Progenitor cell of endocrine pancreas (in vitro differentiated cells): ENCODE measurements at regions not wholly inside any gene's neighbourhood (a gene's known extent, or its start where the extent isn't known, plus 50 kb on each side); places are given as distances from the start of the nearest gene placed in this dataset.
A peak's percentile ranks its signal among the peaks of the same experiment; 100 is the strongest.

Experiments
- DNase-seq: peaks from one replicate; pipeline ENCODE4 v3.0.0; 2021; ENCODE audit warnings: low spot score; ENCODE audit not compliant: unreplicated experiment
- H3K27ac Mint-ChIP-seq: 2 replicates; pipeline ENCODE4 v1.8.0; 2021; ENCODE audit warnings: mild to moderate bottlenecking, moderate library complexity, mixed read lengths
- H3K27me3 Mint-ChIP-seq: 2 replicates; pipeline ENCODE4 v1.8.0; 2021; ENCODE audit warnings: mixed read lengths
- H3K36me3 Mint-ChIP-seq: 2 replicates; pipeline ENCODE4 v1.8.0; 2022; ENCODE audit warnings: mixed read lengths; ENCODE audit not compliant: insufficient read depth
- H3K4me1 Mint-ChIP-seq: 2 replicates; pipeline ENCODE4 v1.8.0; 2021; ENCODE audit warnings: low read depth, mixed read lengths
- H3K4me3 Mint-ChIP-seq: 2 replicates; pipeline ENCODE4 v1.8.0; 2021; ENCODE audit warnings: low read depth, mild to moderate bottlenecking, moderate library complexity, mixed read lengths
- H3K9me3 Mint-ChIP-seq: 2 replicates; pipeline ENCODE4 v1.8.0; 2021; ENCODE audit warnings: low read depth, mixed read lengths
- CTCF ChIP-seq: fragments of 200-600 bp; sonication (generic); IDR thresholded peaks from one replicate; pipeline ENCODE4 v1.5.0; 2021; ENCODE audit warnings: antibody characterized with exemption, mild to moderate bottlenecking; ENCODE audit not compliant: unreplicated experiment

- H3K9me3 Mint-ChIP-seq, result peaks cover 7% of the 10 kb centered on the region
- DNase-seq, result no peak
- no peak for TF ChIP-seq CTCF
- no peaks in the 10 kb centered on the region for H3K36me3 Mint-ChIP-seq
- no peaks in the 10 kb centered on the region for H3K27me3 Mint-ChIP-seq
- H3K4me1 Mint-ChIP-seq, result no peaks in the 10 kb centered on the region
- H3K27ac Mint-ChIP-seq, result no peak overlapping the region
- H3K4me3 Mint-ChIP-seq, result no peak overlapping the region
Measured at GRCh38 chr3:19070325-19070724, 78.0 kb upstream of the KCNH8 start.

DNA sequence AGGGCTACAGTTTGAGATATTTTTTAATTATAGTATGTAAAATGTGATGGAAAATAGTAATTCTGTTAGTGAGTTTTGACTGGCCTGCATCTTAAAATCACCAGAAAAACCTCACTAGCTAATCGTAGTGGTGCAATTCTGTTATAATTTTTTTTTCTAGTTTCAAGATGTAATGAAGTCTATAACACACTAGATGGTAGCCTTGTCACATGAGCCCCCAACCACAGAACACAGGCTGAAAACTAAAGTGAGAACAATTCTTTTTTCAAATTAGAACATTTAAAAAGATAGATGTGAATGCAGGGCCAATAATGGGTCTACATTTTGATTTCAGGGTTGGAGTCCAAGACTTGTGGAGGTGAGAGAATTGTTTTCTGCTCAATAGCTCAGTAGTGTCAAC is 83.3 kb upstream of the KCNH8 start:
- H3K9me3 Mint-ChIP-seq, result peaks cover 7% of the 10 kb centered on the region
- no peaks in the 10 kb centered on the region for H3K36me3 Mint-ChIP-seq
- H3K4me1 Mint-ChIP-seq, result no peaks in the 10 kb centered on the region
- DNase-seq, result no peak
- no peaks in the 10 kb centered on the region for H3K27me3 Mint-ChIP-seq
- H3K4me3 Mint-ChIP-seq, result no peak overlapping the region
- H3K27ac Mint-ChIP-seq, result no peak overlapping the region
- peak; percentile 72 for TF ChIP-seq CTCF

GRCh38 chr3:19063936-19064335 is 84.4 kb upstream of the KCNH8 start:
- no peaks in the 10 kb centered on the region for H3K36me3 Mint-ChIP-seq
- H3K9me3 Mint-ChIP-seq, result peaks cover 7% of the 10 kb centered on the region
- no peak overlapping the region for H3K27ac Mint-ChIP-seq
- TF ChIP-seq CTCF, result no peak
- H3K4me3 Mint-ChIP-seq, result no peak overlapping the region
- no peak for DNase-seq
- H3K4me1 Mint-ChIP-seq, result no peaks in the 10 kb centered on the region
- H3K27me3 Mint-ChIP-seq, result no peaks in the 10 kb centered on the region

DNA sequence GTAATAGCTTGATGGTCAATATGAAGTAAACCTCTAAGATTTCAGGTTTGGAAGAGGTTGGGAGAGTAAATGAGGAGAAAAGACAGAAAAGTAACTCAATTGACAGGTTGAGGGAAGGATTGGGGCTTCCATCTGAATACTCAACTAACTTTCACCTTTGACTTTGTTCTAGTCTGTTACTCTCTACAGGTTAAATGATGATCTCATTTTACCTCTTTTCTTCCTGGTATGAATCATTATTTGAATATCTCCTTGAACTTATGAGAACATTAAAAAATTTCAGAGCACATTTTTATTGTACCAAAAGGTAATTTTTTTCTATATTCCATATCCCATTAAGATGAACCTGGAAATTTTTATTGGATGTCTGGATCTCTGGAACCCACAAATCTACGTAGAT is 87.9 kb upstream of the KCNH8 start:
- H3K27ac Mint-ChIP-seq, result no peak overlapping the region
- H3K4me3 Mint-ChIP-seq, result no peak overlapping the region
- DNase-seq, result no peak
- no peaks in the 10 kb centered on the region for H3K36me3 Mint-ChIP-seq
- H3K9me3 Mint-ChIP-seq, result no peaks in the 10 kb centered on the region
- H3K27me3 Mint-ChIP-seq, result no peaks in the 10 kb centered on the region
- TF ChIP-seq CTCF, result no peak
- no peaks in the 10 kb centered on the region for H3K4me1 Mint-ChIP-seq

DNA sequence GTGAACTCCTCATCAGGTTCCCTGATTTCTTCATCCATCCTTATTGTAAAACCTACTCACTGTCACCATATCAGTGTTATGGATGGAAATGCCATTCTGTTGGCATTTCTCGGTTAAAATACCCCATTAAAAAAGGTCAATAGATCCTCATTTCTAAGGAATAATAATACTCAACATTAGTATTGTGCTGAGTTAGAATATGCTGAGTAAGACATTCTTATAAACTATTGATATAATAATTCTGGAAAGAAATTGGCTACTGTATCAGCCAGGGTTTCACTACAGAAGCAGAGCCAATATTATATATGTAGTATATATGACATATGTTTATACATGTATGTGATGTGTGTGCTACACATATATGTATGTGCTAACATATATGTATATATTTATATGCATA is 95.4 kb upstream of the KCNH8 start:
- no peaks in the 10 kb centered on the region for H3K4me1 Mint-ChIP-seq
- TF ChIP-seq CTCF, result no peak
- no peaks in the 10 kb centered on the region for H3K9me3 Mint-ChIP-seq
- no peak overlapping the region for H3K4me3 Mint-ChIP-seq
- no peaks in the 10 kb centered on the region for H3K27me3 Mint-ChIP-seq
- no peaks in the 10 kb centered on the region for H3K36me3 Mint-ChIP-seq
- no peak overlapping the region for H3K27ac Mint-ChIP-seq
- DNase-seq, result no peak
